GM20431 (cell line): ENCODE measurements at regions not wholly inside any gene's neighbourhood (a gene's known extent, or its start where the extent isn't known, plus 50 kb on each side); places are given as distances from the start of the nearest gene placed in this dataset.

Experiments
- in situ Hi-C: fragments of 300-500 bp; cut with MseI, MboI; formaldehyde crosslinking; loops from one replicate; pipeline ENCODE4 v1.15.0; 2020; ENCODE audit warnings: low sequenced_read_pairs; ENCODE audit not compliant: unreplicated experiment

- in situ Hi-C loops: no loop called here
Observed at GRCh38 chr1:95369985-95370690, 136.1 kb downstream of the RWDD3 start.

- in situ Hi-C loops: no loop called here
Observed at GRCh38 chr1:95370691-95371562, 136.9 kb downstream of the RWDD3 start.

- in situ Hi-C loops: no loop called here
Observed at GRCh38 chr1:95371666-95372282, 137.8 kb downstream of the RWDD3 start.

GRCh38 chr1:95375174-95375573 lies 141.2 kb downstream of the RWDD3 start:
- in situ Hi-C loops: no loop called here

- in situ Hi-C loops: no loop called here
Observed at GRCh38 chr1:95380909-95381308, 146.9 kb downstream of the RWDD3 start.

GRCh38 chr1:95382000-95382786 lies 148.2 kb downstream of the RWDD3 start:
- in situ Hi-C loops: no loop called here

- in situ Hi-C loops: no loop called here
Observed at GRCh38 chr1:95383111-95383510, 149.1 kb downstream of the RWDD3 start.

GRCh38 chr1:95384567-95384966 lies 150.6 kb downstream of the RWDD3 start:
- in situ Hi-C loops: no loop called here

- in situ Hi-C loops: no loop called here
Observed at GRCh38 chr1:95386371-95386770, 152.4 kb downstream of the RWDD3 start.

- in situ Hi-C loops: no loop called here
Observed at GRCh38 chr1:95386915-95387314, 152.9 kb downstream of the RWDD3 start.

GRCh38 chr1:95388031-95388430 lies 154.0 kb downstream of the RWDD3 start:
- in situ Hi-C loops: no loop called here

GRCh38 chr1:95393434-95393833 lies 159.4 kb downstream of the RWDD3 start:
- in situ Hi-C loops: no loop called here

- in situ Hi-C loops: no loop called here
Observed at GRCh38 chr1:95396557-95396956, 162.5 kb downstream of the RWDD3 start.

GRCh38 chr1:95402780-95403179 lies 168.8 kb downstream of the RWDD3 start:
- in situ Hi-C loops: no loop called here

- in situ Hi-C loops: no loop called here
Observed at GRCh38 chr1:95406279-95406678, 172.3 kb downstream of the RWDD3 start.

GRCh38 chr1:95407131-95407885 lies 173.3 kb downstream of the RWDD3 start:
- in situ Hi-C loops: no loop called here

GRCh38 chr1:95407886-95408291 lies 173.9 kb downstream of the RWDD3 start:
- in situ Hi-C loops: no loop called here

GRCh38 chr1:95408507-95409136 lies 174.6 kb downstream of the RWDD3 start:
- in situ Hi-C loops: no loop called here

GRCh38 chr1:95409276-95409675 lies 175.3 kb downstream of the RWDD3 start:
- in situ Hi-C loops: no loop called here
